Kidney epithelial cell (primary cell): ENCODE measurements at regions not wholly inside any gene's neighbourhood (a gene's known extent, or its start where the extent isn't known, plus 50 kb on each side); places are given as distances from the start of the nearest gene placed in this dataset.

ENCODE experiments used
- DNase-seq: peaks from one replicate; pipeline ENCODE4 v3.0.0-alpha.2; 2010; ENCODE audit warnings: low read depth
- H3K27me3 ChIP-seq: 2 replicates; pipeline ENCODE4 v1.6.0; 2011; ENCODE audit warnings: low read length; ENCODE audit not compliant: control insufficient read depth, insufficient read depth
- H3K36me3 ChIP-seq: 2 replicates; pipeline ENCODE4 v1.5.1; 2011; ENCODE audit warnings: low read length; ENCODE audit not compliant: control insufficient read depth, insufficient read depth
- H3K4me3 ChIP-seq: 2 replicates; pipeline ENCODE4 v1.5.1; 2011; ENCODE audit warnings: low read depth, mild to moderate bottlenecking, control low read depth, low read length
- CTCF ChIP-seq: IDR thresholded peaks from 2 replicates; pipeline ENCODE4 v1.5.1; 2011; ENCODE audit warnings: mild to moderate bottlenecking, moderate library complexity, low read length, control low read depth, inconsistent platforms; ENCODE audit not compliant: insufficient read depth, poor library complexity, severe bottlenecking

GRCh38 chr5:124317451-124317850, 429.0 kb downstream of the ZNF608 start:
- no peak for TF ChIP-seq CTCF
- H3K4me3 ChIP-seq = no peak overlapping the region
- H3K27me3 ChIP-seq = no peaks in the 10 kb centered on the region
- H3K36me3 ChIP-seq = no peaks in the 10 kb centered on the region
- no peak for DNase-seq

- Histone ChIP-seq H3K36me3 (no peaks in the 10 kb centered on the region), H3K4me3 (no peak overlapping the region), H3K27me3 (no peaks in the 10 kb centered on the region)
- no peak for DNase-seq
- no peak for TF ChIP-seq CTCF
These were observed 430.6 kb downstream of the ZNF608 start for GRCh38 chr5:124315741-124316415.

- Histone ChIP-seq H3K36me3 (no peaks in the 10 kb centered on the region), H3K4me3 (no peak overlapping the region), H3K27me3 (no peaks in the 10 kb centered on the region)
- no peak for TF ChIP-seq CTCF
- no peak for DNase-seq
These were observed 436.0 kb downstream of the ZNF608 start for GRCh38 chr5:124310453-124310852.

GRCh38 chr5:124309241-124309980, 437.0 kb downstream of the ZNF608 start:
- Histone ChIP-seq H3K36me3 (no peaks in the 10 kb centered on the region), H3K4me3 (no peak overlapping the region), H3K27me3 (no peaks in the 10 kb centered on the region)
- no peak for TF ChIP-seq CTCF
- DNase-seq = no peak

- Histone ChIP-seq H3K36me3 (no peaks in the 10 kb centered on the region), H3K4me3 (no peak overlapping the region), H3K27me3 (no peaks in the 10 kb centered on the region)
- no peak for TF ChIP-seq CTCF
- DNase-seq = no peak
These were observed 443.1 kb downstream of the ZNF608 start for GRCh38 chr5:124303366-124303765.

GRCh38 chr5:124302533-124302932, 443.9 kb downstream of the ZNF608 start:
- DNase-seq = no peak
- H3K4me3 ChIP-seq = no peak overlapping the region
- no peak for TF ChIP-seq CTCF
- H3K27me3 ChIP-seq = no peaks in the 10 kb centered on the region
- no peaks in the 10 kb centered on the region for H3K36me3 ChIP-seq
